SK-N-SH treated with all-trans-retinoic acid at 6 μM for 48 hours (cell line): ENCODE measurements at regions not wholly inside any gene's neighbourhood (a gene's known extent, or its start where the extent isn't known, plus 50 kb on each side); places are given as distances from the start of the nearest gene placed in this dataset.

Experiments used
- ATAC-seq: fragments of 200-7000 bp; cut with Tn5 transposase; 3 replicates; pipeline ENCODE4 v1.9.1; 2020; ENCODE audit warnings: mild to moderate bottlenecking, moderate library complexity
- BACH2 ChIP-seq: fragments of 250-450 bp; sonication (Bioruptor Pico); IDR thresholded peaks from 2 replicates; pipeline ENCODE4 v1.9.0; 2021; ENCODE audit warnings: mild to moderate bottlenecking, borderline replicate concordance
- ESRRG ChIP-seq: fragments of 250-450 bp; sonication (Bioruptor Pico); IDR thresholded peaks from 2 replicates; pipeline ENCODE4 v1.6.1; 2021; ENCODE audit warnings: mild to moderate bottlenecking
- ISL1 ChIP-seq: fragments of 250-450 bp; sonication (Bioruptor Pico); IDR thresholded peaks from 2 replicates; pipeline ENCODE4 v2.1.2; 2022; ENCODE audit warnings: mild to moderate bottlenecking, moderate library complexity
- OSR1 ChIP-seq: fragments of 250-450 bp; sonication (Bioruptor Pico); IDR thresholded peaks from 2 replicates; pipeline ENCODE4 v1.8.0; 2022; ENCODE audit warnings: moderate library complexity, mild to moderate bottlenecking, inconsistent platforms
- RARB ChIP-seq: fragments of 250-450 bp; sonication (Bioruptor Pico); IDR thresholded peaks from 2 replicates; pipeline ENCODE4 v1.8.0; 2021; ENCODE audit warnings: mild to moderate bottlenecking, moderate library complexity
- SNAI2 ChIP-seq: fragments of 250-450 bp; sonication (Bioruptor Pico); IDR thresholded peaks from 2 replicates; pipeline ENCODE4 v1.5.0; 2020; ENCODE audit warnings: mild to moderate bottlenecking, moderate library complexity
- TCF4 ChIP-seq: fragments of 250-450 bp; sonication (Bioruptor Pico); IDR thresholded peaks from 2 replicates; pipeline ENCODE4 v1.8.0; 2021; ENCODE audit warnings: mild to moderate bottlenecking, moderate library complexity, borderline replicate concordance
- ZC3H10 ChIP-seq: fragments of 250-450 bp; sonication (Bioruptor Pico); IDR thresholded peaks from 2 replicates; pipeline ENCODE4 v1.5.1; 2021; ENCODE audit warnings: mild to moderate bottlenecking, moderate library complexity
- ZFP3 ChIP-seq: fragments of 250-450 bp; sonication (Bioruptor Pico); IDR thresholded peaks from 2 replicates; pipeline ENCODE4 v1.5.0; 2020; ENCODE audit warnings: mild to moderate bottlenecking, moderate library complexity
- ZNF565 ChIP-seq: fragments of 450-650 bp; formaldehyde crosslinking; conservative IDR thresholded peaks from 2 replicates; pipeline ENCODE4 v1.5.0; 2020; ENCODE audit warnings: low read depth, mild to moderate bottlenecking, moderate library complexity
- ZNF70 ChIP-seq: fragments of 450-650 bp; formaldehyde crosslinking; IDR thresholded peaks from 2 replicates; pipeline ENCODE4 v1.5.0; 2020; ENCODE audit warnings: mild to moderate bottlenecking, moderate library complexity
- TF ChIP-seq, protein P1 (sequence below): fragments of 250-450 bp; sonication (Bioruptor Pico); IDR thresholded peaks from 2 replicates; pipeline ENCODE4 v1.5.1; 2020; ENCODE audit warnings: low read depth, mild to moderate bottlenecking, moderate library complexity
- TF ChIP-seq, protein P2 (sequence below): fragments of 250-450 bp; sonication (Bioruptor Pico); IDR thresholded peaks from 2 replicates; pipeline ENCODE4 v1.8.0; 2021; ENCODE audit warnings: low read depth, mild to moderate bottlenecking, moderate library complexity, borderline replicate concordance
- TF ChIP-seq, protein P3 (sequence below): fragments of 250-450 bp; sonication (Bioruptor Pico); IDR thresholded peaks from 2 replicates; pipeline ENCODE4 v1.5.0; 2020; ENCODE audit warnings: mild to moderate bottlenecking, moderate library complexity
- TF ChIP-seq, protein P4 (sequence below): fragments of 250-450 bp; sonication (Bioruptor Pico); IDR thresholded peaks from 2 replicates; pipeline ENCODE4 v1.8.0; 2020; ENCODE audit warnings: mild to moderate bottlenecking, moderate library complexity, borderline replicate concordance
- TF ChIP-seq, protein P5 (sequence below): fragments of 250-450 bp; sonication (Bioruptor Pico); IDR thresholded peaks from 2 replicates; pipeline ENCODE4 v1.5.1; 2021; ENCODE audit warnings: mild to moderate bottlenecking, moderate library complexity

DNA sequence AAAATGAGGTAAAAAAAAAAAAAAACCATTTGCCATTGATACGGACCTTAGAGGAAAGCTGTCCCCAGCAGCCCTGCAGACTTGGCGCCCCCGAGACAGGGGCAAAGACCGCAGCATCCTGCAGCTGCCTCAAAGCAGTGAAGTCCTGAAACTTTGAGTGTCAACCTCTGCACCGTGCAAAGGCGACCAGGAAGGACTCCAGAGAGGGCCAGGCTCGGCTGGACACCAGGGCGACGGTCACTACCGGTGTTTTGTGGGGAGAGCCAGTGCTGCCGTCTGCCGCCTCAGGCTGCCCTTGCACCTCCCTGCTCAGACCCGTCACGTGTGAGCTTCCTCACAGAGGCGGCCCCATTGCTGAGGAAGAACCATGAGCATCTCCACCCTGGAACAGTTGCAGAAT is 146.7 kb upstream of the SPACA7 start:
- no peak for TF ChIP-seq RARB (CRISPR knock-in tag)
- TF ChIP-seq ZC3H10: no peak
- TF ChIP-seq ESRRG (CRISPR knock-in tag): no peak
- TF ChIP-seq OSR1 (CRISPR knock-in tag): no peak
- TF ChIP-seq, protein P1, sequence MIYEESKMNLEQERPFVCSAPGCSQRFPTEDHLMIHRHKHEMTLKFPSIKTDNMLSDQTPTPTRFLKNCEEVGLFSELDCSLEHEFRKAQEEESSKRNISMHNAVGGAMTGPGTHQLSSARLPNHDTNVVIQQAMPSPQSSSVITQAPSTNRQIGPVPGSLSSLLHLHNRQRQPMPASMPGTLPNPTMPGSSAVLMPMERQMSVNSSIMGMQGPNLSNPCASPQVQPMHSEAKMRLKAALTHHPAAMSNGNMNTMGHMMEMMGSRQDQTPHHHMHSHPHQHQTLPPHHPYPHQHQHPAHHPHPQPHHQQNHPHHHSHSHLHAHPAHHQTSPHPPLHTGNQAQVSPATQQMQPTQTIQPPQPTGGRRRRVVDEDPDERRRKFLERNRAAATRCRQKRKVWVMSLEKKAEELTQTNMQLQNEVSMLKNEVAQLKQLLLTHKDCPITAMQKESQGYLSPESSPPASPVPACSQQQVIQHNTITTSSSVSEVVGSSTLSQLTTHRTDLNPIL (CRISPR knock-in tag): no peak
- TF ChIP-seq TCF4 (CRISPR knock-in tag): no peak
- TF ChIP-seq ISL1 (CRISPR knock-in tag): no peak
- TF ChIP-seq, protein P2, sequence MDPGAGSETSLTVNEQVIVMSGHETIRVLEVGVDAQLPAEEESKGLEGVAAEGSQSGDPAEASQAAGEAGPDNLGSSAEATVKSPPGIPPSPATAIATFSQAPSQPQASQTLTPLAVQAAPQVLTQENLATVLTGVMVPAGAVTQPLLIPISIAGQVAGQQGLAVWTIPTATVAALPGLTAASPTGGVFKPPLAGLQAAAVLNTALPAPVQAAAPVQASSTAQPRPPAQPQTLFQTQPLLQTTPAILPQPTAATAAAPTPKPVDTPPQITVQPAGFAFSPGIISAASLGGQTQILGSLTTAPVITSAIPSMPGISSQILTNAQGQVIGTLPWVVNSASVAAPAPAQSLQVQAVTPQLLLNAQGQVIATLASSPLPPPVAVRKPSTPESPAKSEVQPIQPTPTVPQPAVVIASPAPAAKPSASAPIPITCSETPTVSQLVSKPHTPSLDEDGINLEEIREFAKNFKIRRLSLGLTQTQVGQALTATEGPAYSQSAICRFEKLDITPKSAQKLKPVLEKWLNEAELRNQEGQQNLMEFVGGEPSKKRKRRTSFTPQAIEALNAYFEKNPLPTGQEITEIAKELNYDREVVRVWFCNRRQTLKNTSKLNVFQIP (CRISPR knock-in tag): no peak
- no peak for TF ChIP-seq ZFP3 (CRISPR knock-in tag)
- TF ChIP-seq, protein P3, sequence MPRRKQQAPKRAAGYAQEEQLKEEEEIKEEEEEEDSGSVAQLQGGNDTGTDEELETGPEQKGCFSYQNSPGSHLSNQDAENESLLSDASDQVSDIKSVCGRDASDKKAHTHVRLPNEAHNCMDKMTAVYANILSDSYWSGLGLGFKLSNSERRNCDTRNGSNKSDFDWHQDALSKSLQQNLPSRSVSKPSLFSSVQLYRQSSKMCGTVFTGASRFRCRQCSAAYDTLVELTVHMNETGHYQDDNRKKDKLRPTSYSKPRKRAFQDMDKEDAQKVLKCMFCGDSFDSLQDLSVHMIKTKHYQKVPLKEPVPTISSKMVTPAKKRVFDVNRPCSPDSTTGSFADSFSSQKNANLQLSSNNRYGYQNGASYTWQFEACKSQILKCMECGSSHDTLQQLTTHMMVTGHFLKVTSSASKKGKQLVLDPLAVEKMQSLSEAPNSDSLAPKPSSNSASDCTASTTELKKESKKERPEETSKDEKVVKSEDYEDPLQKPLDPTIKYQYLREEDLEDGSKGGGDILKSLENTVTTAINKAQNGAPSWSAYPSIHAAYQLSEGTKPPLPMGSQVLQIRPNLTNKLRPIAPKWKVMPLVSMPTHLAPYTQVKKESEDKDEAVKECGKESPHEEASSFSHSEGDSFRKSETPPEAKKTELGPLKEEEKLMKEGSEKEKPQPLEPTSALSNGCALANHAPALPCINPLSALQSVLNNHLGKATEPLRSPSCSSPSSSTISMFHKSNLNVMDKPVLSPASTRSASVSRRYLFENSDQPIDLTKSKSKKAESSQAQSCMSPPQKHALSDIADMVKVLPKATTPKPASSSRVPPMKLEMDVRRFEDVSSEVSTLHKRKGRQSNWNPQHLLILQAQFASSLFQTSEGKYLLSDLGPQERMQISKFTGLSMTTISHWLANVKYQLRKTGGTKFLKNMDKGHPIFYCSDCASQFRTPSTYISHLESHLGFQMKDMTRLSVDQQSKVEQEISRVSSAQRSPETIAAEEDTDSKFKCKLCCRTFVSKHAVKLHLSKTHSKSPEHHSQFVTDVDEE (CRISPR knock-in tag): no peak
- TF ChIP-seq, all 23 proteins: peak for 0
- ATAC-seq: no peak

DNA sequence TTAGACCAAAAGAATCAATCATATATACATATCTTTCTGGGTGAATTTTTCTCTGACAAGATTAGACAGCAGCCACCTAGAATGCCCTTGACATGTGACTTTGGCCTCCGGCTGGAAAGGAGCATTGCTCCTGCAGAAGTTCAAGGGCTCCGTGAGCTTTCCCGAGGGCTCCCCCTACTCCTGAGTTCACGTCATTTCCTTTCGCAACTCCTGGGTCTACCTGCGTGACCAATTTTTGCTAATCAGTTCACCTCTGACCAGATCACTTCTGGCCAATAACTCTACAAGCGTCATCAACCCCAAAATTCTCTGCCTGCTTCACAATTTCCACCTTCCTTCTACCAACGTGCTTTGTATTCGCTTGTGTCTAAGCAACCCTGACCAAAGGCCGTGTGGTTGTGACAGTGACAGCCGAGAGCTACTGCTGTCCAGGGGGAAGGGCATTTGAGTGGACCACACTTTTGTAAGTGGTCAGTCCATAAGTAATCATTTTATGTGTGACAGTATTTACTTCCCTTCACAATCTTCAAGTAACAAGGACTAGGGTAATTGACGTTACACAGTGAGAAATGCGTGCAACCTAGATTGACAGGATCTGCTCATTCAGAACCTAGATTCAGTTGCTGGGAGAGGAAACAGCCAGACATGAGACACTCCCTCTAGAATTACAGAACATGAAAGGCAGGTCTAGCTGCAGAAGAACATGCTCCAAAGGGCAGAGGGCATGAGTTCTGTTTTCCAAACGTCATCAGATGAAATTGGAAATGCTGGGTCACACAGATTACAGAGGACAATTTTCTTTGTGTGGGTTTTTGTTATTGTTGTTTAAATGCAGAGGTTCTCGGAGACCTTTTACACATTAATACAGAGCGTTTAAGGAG is 145.9 kb upstream of the SPACA7 start:
- TF ChIP-seq, protein P4, sequence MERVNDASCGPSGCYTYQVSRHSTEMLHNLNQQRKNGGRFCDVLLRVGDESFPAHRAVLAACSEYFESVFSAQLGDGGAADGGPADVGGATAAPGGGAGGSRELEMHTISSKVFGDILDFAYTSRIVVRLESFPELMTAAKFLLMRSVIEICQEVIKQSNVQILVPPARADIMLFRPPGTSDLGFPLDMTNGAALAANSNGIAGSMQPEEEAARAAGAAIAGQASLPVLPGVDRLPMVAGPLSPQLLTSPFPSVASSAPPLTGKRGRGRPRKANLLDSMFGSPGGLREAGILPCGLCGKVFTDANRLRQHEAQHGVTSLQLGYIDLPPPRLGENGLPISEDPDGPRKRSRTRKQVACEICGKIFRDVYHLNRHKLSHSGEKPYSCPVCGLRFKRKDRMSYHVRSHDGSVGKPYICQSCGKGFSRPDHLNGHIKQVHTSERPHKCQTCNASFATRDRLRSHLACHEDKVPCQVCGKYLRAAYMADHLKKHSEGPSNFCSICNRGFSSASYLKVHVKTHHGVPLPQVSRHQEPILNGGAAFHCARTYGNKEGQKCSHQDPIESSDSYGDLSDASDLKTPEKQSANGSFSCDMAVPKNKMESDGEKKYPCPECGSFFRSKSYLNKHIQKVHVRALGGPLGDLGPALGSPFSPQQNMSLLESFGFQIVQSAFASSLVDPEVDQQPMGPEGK (CRISPR knock-in tag): no peak
- TF ChIP-seq, all 23 proteins: peak for 0
- no peak for ATAC-seq

DNA sequence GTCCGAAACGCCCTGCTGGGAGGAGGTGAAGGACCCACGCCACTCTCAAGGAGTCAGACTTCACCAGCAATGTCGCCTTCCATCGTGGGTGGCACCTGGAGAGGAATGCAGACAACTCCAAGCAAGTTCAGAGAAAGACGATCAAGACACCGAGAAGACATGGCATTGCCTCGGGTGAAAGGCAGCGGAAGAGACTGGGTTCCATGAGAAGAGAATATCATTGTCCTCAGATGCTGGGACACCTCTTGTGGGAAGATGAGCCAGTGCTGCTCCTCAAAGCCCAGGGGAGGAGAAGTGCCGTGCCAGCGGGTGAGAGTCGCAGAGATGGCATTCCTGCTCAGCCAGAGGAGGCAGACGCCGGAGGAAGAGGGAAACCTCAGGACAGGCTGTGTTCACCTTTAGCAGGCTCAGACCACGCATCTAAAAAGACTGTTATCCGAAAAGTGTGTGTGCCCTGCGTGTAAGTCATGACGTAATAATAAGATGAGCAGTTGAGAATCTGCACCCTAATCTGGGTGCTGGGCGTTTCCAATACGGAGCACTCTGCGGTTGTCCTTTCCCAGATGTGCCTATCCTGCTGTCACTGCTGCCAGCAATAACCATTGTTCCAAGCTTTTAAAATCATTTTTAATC is 144.6 kb upstream of the SPACA7 start:
- no peak for TF ChIP-seq ISL1 (CRISPR knock-in tag)
- TF ChIP-seq, protein P5, sequence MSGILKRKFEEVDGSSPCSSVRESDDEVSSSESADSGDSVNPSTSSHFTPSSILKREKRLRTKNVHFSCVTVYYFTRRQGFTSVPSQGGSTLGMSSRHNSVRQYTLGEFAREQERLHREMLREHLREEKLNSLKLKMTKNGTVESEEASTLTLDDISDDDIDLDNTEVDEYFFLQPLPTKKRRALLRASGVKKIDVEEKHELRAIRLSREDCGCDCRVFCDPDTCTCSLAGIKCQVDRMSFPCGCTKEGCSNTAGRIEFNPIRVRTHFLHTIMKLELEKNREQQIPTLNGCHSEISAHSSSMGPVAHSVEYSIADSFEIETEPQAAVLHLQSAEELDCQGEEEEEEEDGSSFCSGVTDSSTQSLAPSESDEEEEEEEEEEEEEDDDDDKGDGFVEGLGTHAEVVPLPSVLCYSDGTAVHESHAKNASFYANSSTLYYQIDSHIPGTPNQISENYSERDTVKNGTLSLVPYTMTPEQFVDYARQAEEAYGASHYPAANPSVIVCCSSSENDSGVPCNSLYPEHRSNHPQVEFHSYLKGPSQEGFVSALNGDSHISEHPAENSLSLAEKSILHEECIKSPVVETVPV (CRISPR knock-in tag): no peak
- no peak for TF ChIP-seq OSR1 (CRISPR knock-in tag)
- no peak for ATAC-seq

DNA sequence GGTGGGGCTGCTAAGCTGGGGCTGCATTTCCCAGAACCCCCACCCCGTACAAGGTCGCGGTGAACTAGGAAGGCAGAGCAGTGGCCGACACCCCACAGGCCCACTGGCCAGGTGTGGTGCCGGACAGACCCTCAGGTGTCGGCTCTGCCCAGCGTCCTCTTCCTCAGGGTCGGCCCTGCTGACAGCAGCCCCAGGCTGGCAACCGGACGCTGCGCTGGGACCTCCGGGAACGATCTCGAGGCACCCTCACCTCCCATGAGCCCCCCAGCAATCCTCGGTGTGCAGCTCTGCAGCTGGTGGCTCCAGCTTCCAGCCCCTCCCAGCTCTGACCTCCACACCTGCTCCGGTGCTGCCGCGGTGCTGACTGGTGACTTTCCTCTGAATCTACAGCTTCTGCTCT is 142.9 kb upstream of the SPACA7 start:
- no peak for ATAC-seq
- TF ChIP-seq, protein P1 (CRISPR knock-in tag): no peak
- TF ChIP-seq, protein P4 (CRISPR knock-in tag): no peak
- TF ChIP-seq ZFP3 (CRISPR knock-in tag) (no peak), BACH2 (CRISPR knock-in tag) (no peak), ZNF565 (CRISPR knock-in tag) (no peak), ISL1 (CRISPR knock-in tag) (no peak), RARB (CRISPR knock-in tag) (no peak), TCF4 (CRISPR knock-in tag) (no peak), OSR1 (CRISPR knock-in tag) (no peak), SNAI2 (no peak), ZNF70 (no peak), ESRRG (CRISPR knock-in tag) (no peak)
- TF ChIP-seq, protein P5 (CRISPR knock-in tag): no peak
